NCI-H2107 treated with DMSO at 0.1 percent for 48 hours (cell line): ENCODE measurements at regions not wholly inside any gene's neighbourhood (a gene's known extent, or its start where the extent isn't known, plus 50 kb on each side); places are given as distances from the start of the nearest gene placed in this dataset.
"Not testable (repeated sequence)": the region's sequence is repeated elsewhere in the genome, so short reads cannot be mapped to it uniquely, and the experiment has no call there.

Source experiments
- DNase-seq: peaks from one replicate; lab custom pipeline; 2025; ENCODE audit not compliant: unreplicated experiment; lab: John Stamatoyannopoulos, UW

- no peak for DNase-seq
Measured at GRCh38 chr7:121623130-121623872, 227.2 kb upstream of the FAM3C start.

GRCh38 chr7:121621937-121622336 is 225.8 kb upstream of the FAM3C start:
- no peak for DNase-seq

DNA sequence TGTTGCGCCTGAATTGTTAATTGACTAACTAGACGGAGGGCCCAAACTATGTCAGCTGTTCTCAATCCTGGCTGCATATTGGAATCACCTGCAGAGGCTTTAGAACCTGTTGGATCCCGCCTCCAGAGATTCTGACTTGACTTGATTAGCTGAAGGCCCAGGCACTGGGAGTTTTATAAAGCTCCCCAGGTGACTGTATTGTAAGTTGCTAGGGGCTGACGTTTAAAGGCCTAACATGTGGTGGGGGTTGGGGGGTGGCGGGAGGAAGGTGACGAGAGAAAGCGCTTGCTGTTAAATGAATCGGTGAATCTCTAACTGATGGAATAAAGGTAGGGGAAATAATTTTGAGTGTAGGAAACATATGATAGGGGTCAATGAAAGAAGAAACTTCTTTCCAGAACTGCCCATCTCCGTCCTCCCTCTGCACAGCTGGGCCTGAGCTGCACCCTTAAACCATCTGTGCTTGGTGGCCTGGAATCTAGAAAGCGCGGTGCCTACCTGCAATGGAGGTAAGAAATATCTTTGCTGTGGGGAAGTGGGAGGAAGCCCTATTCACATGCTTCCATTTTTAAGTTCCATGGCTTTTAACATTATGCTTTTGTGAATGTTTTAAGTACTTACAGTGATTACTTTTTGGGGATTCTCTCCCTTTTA is 225.0 kb upstream of the FAM3C start:
- DNase-seq = no peak

DNA sequence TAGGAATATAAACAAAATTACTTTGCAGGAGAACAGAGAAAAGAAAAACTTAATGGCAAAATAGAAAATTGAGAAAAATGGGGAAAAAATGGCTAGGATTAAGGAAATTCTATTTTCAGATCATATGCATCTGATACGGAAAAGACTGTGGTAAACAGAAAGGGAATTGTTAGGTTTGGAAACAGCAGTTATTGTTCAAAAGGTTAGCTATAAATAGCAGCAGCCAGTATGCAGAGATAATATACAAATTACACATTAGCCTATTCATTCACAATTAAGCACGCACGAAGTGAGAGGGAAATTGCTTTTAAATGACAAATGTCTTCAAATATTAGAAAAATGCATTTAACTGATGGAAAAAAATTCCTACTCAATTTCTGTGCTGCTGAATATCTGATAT is 224.1 kb upstream of the FAM3C start:
- DNase-seq = no peak

DNA sequence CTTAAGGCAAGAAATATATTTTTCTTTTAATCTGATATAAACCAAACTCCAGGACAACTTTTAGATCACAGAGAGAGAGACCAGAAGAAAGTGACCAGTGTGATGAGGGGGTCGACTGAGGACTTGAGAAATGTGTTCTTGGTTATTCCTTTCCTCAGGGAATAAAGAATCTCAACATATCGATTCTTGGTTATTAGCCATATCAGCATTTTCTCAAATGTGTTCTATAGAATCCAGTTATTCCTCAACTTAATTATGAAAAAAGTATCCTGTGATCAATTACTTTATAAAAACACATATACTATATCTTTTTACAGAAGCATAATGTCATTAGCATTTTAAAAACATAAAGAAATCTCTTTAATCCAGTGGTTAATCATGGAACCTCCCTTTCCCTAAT is 222.1 kb upstream of the FAM3C start:
- no peak for DNase-seq

- DNase-seq = no peak
Measured at GRCh38 chr7:121610243-121610642, 214.1 kb upstream of the FAM3C start.

DNA sequence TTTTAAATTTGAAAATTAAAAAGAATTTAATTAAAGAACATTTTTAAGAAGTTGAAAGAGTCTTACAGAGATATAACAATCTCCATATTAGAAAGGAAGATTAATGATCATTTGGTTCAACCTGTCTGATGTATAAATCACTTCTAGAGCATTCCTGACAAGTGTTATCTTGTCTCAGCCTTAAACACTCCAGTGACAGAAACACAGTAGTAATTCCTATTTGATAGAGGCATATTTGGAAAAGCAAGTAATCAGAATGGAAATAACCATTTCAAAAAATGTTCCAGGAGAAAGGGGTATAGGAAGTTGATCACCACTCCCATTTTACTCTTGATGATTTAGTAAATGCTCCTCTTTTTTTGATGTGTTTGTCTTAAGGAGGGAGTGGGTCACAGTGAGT is 213.1 kb upstream of the FAM3C start:
- no peak for DNase-seq

- no peak for DNase-seq
Measured at GRCh38 chr7:121608785-121609184, 212.7 kb upstream of the FAM3C start.

DNA sequence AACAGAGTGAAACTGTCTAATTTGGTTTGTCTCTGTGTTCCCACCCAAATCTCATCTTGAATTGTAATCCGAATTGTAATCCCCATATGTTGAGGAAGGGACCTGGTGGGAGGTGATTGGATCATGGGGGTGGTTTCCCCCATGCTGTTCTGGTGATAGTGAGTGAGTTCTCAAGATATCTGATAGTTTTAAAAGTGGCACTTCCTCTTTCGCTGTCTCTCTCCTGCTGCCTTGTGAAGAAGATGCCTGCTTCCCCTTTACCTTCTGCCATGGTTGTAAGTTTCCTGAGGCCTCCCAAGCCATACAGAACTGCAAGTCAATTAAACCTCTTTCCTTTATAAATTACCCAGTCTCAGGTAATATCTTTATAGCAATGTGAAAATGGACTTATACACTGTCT is 212.1 kb upstream of the FAM3C start:
- not testable (repeated sequence) for DNase-seq

DNA sequence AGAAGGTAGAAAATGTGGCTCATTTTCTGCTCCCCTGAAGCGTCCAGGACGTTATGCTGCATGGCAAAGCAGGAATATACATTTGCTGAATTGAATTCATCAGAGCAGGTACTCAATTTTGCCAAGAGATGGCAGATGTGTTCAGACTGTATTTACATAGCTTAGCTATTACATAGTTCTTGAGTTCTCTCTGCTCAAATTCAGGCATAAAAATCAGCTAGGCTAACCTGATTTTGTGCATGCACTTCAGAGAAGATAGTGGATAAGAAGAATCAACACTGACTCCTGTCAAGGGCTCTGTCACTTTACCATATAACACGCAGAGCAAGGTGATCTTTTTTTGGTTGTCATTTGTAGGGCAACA is 209.2 kb upstream of the FAM3C start:
- peak; percentile 1 for DNase-seq

GRCh38 chr7:121604627-121605316 is 208.7 kb upstream of the FAM3C start:
- no peak for DNase-seq

- no peak for DNase-seq
Measured at GRCh38 chr7:121603886-121604285, 207.8 kb upstream of the FAM3C start.

DNA sequence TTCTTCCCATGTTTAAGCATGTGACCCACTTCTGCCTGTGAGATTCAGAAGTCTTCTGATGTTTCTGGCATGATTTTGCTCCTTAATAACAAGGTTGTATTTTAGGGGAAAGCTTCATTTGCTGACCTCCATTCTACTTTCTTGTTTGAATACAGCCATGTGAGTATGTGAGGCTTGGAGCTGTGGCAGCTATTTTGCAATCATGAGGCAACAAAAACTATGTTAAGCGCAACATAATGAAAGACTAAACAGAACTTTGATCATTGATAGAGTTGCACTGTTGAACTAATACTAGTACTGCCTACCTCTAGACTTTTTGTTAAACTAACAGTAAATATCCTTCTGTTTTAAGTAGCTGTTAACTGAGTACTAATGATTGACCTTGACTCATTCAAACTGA is 203.8 kb upstream of the FAM3C start:
- no peak for DNase-seq

DNA sequence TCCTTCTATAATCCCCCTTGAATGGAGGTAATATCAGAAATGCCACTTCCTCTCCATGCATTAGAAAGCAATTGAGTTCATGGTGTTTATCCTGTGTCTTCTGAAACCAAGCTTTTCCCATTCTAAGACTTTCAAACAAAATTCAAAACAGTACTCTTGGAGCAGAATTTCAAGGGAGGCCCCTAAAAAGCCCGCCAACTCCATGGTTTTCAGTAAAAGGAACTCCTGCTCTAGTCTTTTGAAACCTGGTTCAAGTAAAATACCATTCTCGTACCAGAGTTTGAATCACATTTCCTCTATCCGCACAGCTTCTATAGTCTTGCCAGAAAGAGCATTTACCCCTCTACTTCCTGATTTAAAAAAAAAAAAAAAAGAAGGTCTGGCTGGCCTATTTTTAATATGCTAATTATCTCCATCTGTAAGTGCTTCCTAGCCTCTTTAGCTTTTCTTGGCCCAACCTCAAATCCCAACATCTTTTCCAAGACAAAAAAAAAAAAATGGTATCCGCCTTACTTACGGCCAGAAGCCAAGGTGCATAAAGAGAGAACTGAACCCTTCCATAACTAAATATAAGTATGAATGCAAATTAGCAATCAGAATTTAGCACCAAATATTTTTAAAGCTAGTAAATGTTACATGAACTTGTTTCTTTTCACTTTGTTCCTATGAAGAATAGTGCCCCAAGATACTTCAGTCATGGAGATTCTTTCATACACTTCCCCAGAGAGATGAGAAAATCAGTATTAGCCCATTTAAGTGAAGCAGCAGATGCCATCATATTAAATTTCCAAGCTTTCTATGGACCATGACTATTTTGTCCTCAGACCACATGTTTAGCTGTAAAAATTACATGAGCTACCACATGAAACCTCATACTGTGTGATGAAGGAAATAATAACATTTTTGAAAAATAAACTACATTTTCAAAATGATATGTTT is 199.9 kb upstream of the FAM3C start:
- no peak for DNase-seq

- no peak for DNase-seq
Measured at GRCh38 chr7:121591926-121592325, 195.8 kb upstream of the FAM3C start.

DNA sequence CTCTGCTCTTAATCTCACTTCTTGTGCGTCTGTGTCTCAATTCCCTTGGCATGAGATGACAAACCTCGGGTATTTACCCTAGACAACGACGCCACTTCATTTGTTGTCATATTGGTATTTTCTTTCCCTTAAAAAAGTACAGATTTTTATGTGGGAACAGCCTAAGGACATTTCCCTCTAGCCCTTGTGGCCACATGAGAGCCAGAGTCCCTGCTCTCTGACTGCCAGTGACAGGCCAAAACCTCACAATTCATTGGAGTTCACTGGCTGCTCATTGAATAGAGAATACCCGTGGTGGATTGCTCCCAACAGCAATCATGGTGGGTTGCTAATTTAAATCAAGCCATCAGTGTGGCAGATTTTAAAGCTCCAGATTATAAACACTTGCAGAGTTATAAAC is 191.3 kb upstream of the FAM3C start:
- DNase-seq = no peak

GRCh38 chr7:121582258-121582657 is 186.2 kb upstream of the FAM3C start:
- no peak for DNase-seq

- DNase-seq = no peak
Measured at GRCh38 chr7:121579639-121580038, 183.5 kb upstream of the FAM3C start.

GRCh38 chr7:121578669-121579068 is 182.6 kb upstream of the FAM3C start:
- DNase-seq = no peak

GRCh38 chr7:121576148-121576917 is 180.2 kb upstream of the FAM3C start:
- no peak for DNase-seq
